ENCODE measurements at regions not wholly inside any gene's neighbourhood (a gene's known extent, or its start where the extent isn't known, plus 50 kb on each side); places are given as distances from the start of the nearest gene placed in this dataset.
"Not testable (repeated sequence)": the region's sequence is repeated elsewhere in the genome, so short reads cannot be mapped to it uniquely, and the experiment has no call there.

GRCh38 chr15:20291616-20292015, 250.0 kb downstream of the GOLGA6L6 start:
- H3K4me1 ChIP-seq; H3K36me3 ChIP-seq (replicated peaks); in situ Hi-C loops (cut with MboI; ENCODE audit: low sequenced_read_pairs); H3K4me3 ChIP-seq; H3K27me3 ChIP-seq (ENCODE audit: low read depth): not testable (repeated sequence)
- DNase-seq (ENCODE audit: low spot score in 2 of 2) = peak in 1 of 2 experiments; percentile 4
- peaks cover 55% of the 10 kb centered on the region for H3K9me3 ChIP-seq

- H3K27me3 ChIP-seq (ENCODE audit: low read depth) = not testable (repeated sequence)
- peaks cover 56% of the 10 kb centered on the region for H3K9me3 ChIP-seq
Observed at GRCh38 chr15:20290606-20291005, 251.0 kb downstream of the GOLGA6L6 start.

GRCh38 chr15:20289538-20290103, 252.0 kb downstream of the GOLGA6L6 start:
- H3K27me3 ChIP-seq (ENCODE audit: low read depth); H3K4me3 ChIP-seq; H3K36me3 ChIP-seq (replicated peaks); H3K4me1 ChIP-seq: not testable (repeated sequence)
- peaks cover 54% of the 10 kb centered on the region for H3K9me3 ChIP-seq
- in situ Hi-C loops (cut with MboI; ENCODE audit: low sequenced_read_pairs) = loop anchor here (10.0 kb wide), 1 partner anchor 55 kb away; no protein-coding TSS in a partner anchor
- peak in 1 of 2 experiments; percentile 8 for DNase-seq (ENCODE audit: low spot score in 2 of 2)

More at GRCh38 chr15:20290606-20291005, 251.0 kb downstream of the GOLGA6L6 start:
- peak in 1 of 2 experiments; percentile 3 for DNase-seq (ENCODE audit: low spot score in 2 of 2)
- H3K4me3 ChIP-seq; H3K36me3 ChIP-seq (replicated peaks); H3K4me1 ChIP-seq; in situ Hi-C loops (cut with MboI; ENCODE audit: low sequenced_read_pairs): not testable (repeated sequence)

- in situ Hi-C loops (cut with MboI; ENCODE audit: low sequenced_read_pairs) = loop anchor here (10.0 kb wide), 1 partner anchor 56 kb away; no protein-coding TSS in a partner anchor
- DNase-seq (ENCODE audit: low spot score in 2 of 2) = peak in 1 of 2 experiments; percentile 4
- H3K36me3 ChIP-seq (replicated peaks); H3K27me3 ChIP-seq (ENCODE audit: low read depth); H3K4me1 ChIP-seq; H3K4me3 ChIP-seq: not testable (repeated sequence)
- H3K9me3 ChIP-seq = peaks cover 53% of the 10 kb centered on the region
Observed at GRCh38 chr15:20288800-20289537, 252.6 kb downstream of the GOLGA6L6 start.

GRCh38 chr15:20286559-20286958, 255.0 kb downstream of the GOLGA6L6 start:
- H3K27me3 ChIP-seq (ENCODE audit: low read depth); H3K4me1 ChIP-seq; H3K4me3 ChIP-seq; DNase-seq (ENCODE audit: low spot score in 2 of 2); H3K36me3 ChIP-seq (replicated peaks): not testable (repeated sequence)
- in situ Hi-C loops (cut with MboI; ENCODE audit: low sequenced_read_pairs) = loop anchor here (10.0 kb wide), 1 partner anchor 58 kb away; no protein-coding TSS in a partner anchor
- H3K9me3 ChIP-seq = peaks cover 46% of the 10 kb centered on the region

GRCh38 chr15:20285696-20286300, 255.8 kb downstream of the GOLGA6L6 start:
- not testable (repeated sequence) for H3K4me1 ChIP-seq; H3K4me3 ChIP-seq; H3K27me3 ChIP-seq (ENCODE audit: low read depth); H3K36me3 ChIP-seq (replicated peaks)
- in situ Hi-C loops (cut with MboI; ENCODE audit: low sequenced_read_pairs) = loop anchor here (10.0 kb wide), 1 partner anchor 59 kb away; no protein-coding TSS in a partner anchor
- DNase-seq (ENCODE audit: low spot score in 2 of 2) = peak in 1 of 2 experiments; percentile 8
- H3K9me3 ChIP-seq = peaks cover 49% of the 10 kb centered on the region

GRCh38 chr15:20284891-20285535, 256.6 kb downstream of the GOLGA6L6 start:
- H3K27me3 ChIP-seq (ENCODE audit: low read depth); H3K4me3 ChIP-seq; H3K4me1 ChIP-seq; H3K36me3 ChIP-seq (replicated peaks); DNase-seq (ENCODE audit: low spot score in 2 of 2): not testable (repeated sequence)
- H3K9me3 ChIP-seq = peaks cover 49% of the 10 kb centered on the region
- in situ Hi-C loops (cut with MboI; ENCODE audit: low sequenced_read_pairs) = loop anchor here (10.0 kb wide), 1 partner anchor 60 kb away; no protein-coding TSS in a partner anchor

- DNase-seq (ENCODE audit: low spot score in 2 of 2); H3K4me1 ChIP-seq; H3K36me3 ChIP-seq (replicated peaks); H3K4me3 ChIP-seq; H3K27me3 ChIP-seq (ENCODE audit: low read depth): not testable (repeated sequence)
- in situ Hi-C loops (cut with MboI; ENCODE audit: low sequenced_read_pairs) = loop anchor here (10.0 kb wide), 1 partner anchor 61 kb away; no protein-coding TSS in a partner anchor
- H3K9me3 ChIP-seq = peaks cover 39% of the 10 kb centered on the region
Observed at GRCh38 chr15:20283651-20284050, 257.9 kb downstream of the GOLGA6L6 start.

- not testable (repeated sequence) for H3K27me3 ChIP-seq (ENCODE audit: low read depth); DNase-seq (ENCODE audit: low spot score in 2 of 2); H3K36me3 ChIP-seq (replicated peaks); H3K4me1 ChIP-seq; H3K4me3 ChIP-seq
- peaks cover 39% of the 10 kb centered on the region for H3K9me3 ChIP-seq
- in situ Hi-C loops (cut with MboI; ENCODE audit: low sequenced_read_pairs) = loop anchor here (10.0 kb wide), 1 partner anchor 62 kb away; no protein-coding TSS in a partner anchor
Observed at GRCh38 chr15:20282491-20282943, 259.1 kb downstream of the GOLGA6L6 start.

- not testable (repeated sequence) for H3K27me3 ChIP-seq (ENCODE audit: low read depth); DNase-seq (ENCODE audit: low spot score in 2 of 2); H3K36me3 ChIP-seq (replicated peaks); H3K4me3 ChIP-seq; H3K4me1 ChIP-seq
- peaks cover 40% of the 10 kb centered on the region for H3K9me3 ChIP-seq
- in situ Hi-C loops (cut with MboI; ENCODE audit: low sequenced_read_pairs) = loop anchor here (10.0 kb wide), 1 partner anchor 63 kb away; no protein-coding TSS in a partner anchor
Observed at GRCh38 chr15:20281567-20282275, 259.9 kb downstream of the GOLGA6L6 start.

GRCh38 chr15:20280933-20281463, 260.6 kb downstream of the GOLGA6L6 start:
- no peaks in the 10 kb centered on the region for H3K36me3 ChIP-seq (replicated peaks)
- no peak overlapping the region for H3K4me3 ChIP-seq
- no peaks in the 10 kb centered on the region for H3K4me1 ChIP-seq
- DNase-seq (ENCODE audit: low spot score in 2 of 2) = no peak
- in situ Hi-C loops (cut with MboI; ENCODE audit: low sequenced_read_pairs) = loop anchor here (10.0 kb wide), 1 partner anchor 64 kb away; no protein-coding TSS in a partner anchor
- H3K9me3 ChIP-seq = peaks cover 44% of the 10 kb centered on the region
- H3K27me3 ChIP-seq (ENCODE audit: low read depth) = no peaks in the 10 kb centered on the region

GRCh38 chr15:20280141-20280932, 261.3 kb downstream of the GOLGA6L6 start:
- not testable (repeated sequence) for DNase-seq (ENCODE audit: low spot score in 2 of 2); H3K4me1 ChIP-seq; H3K4me3 ChIP-seq; H3K27me3 ChIP-seq (ENCODE audit: low read depth); H3K36me3 ChIP-seq (replicated peaks)
- in situ Hi-C loops (cut with MboI; ENCODE audit: low sequenced_read_pairs) = loop anchor here (10.0 kb wide), 1 partner anchor 64 kb away; no protein-coding TSS in a partner anchor
- peaks cover 39% of the 10 kb centered on the region for H3K9me3 ChIP-seq
